H1 (cell line): ENCODE measurements at regions not wholly inside any gene's neighbourhood (a gene's known extent, or its start where the extent isn't known, plus 50 kb on each side); places are given as distances from the start of the nearest gene placed in this dataset.

Source experiments
- CTCF ChIA-PET: fragments of 300-600 bp; sonication (Branson Sonifier 250); formaldehyde crosslinking; loops from one replicate; lab custom pipeline; 2021; ENCODE audit not compliant: partially characterized antibody; lab: Charles Lee
- POLR2A ChIA-PET: fragments of 300-600 bp; sonication (Branson Sonifier 250); formaldehyde crosslinking; loops from one replicate; lab custom pipeline; 2021; ENCODE audit warnings: inconsistent platforms; ENCODE audit not compliant: partially characterized antibody; lab: Charles Lee
- DNase-seq, 2 experiments: peaks; one replicate each; pipeline versions ENCODE4 v3.0.0 to v3.0.0-alpha.2; 2010 to 2022; ENCODE audit warnings: low spot score in 2 of 2, low read depth in 1 of 2, mixed read lengths in 1 of 2
- FAIRE-seq: peaks from 2 replicates; lab custom pipeline; 2011; peaks lifted over from hg19 to GRCh38; lab: Jason Lieb, UNC
- H2AFZ ChIP-seq: 2 replicates; pipeline ENCODE4 v1.8.1; 2012; ENCODE audit warnings: low read length, inconsistent platforms
- H2AK5ac ChIP-seq: 2 replicates; pipeline ENCODE4 v1.6.1; 2013; ENCODE audit warnings: low read depth, low read length
- H2BK120ac ChIP-seq: replicated peaks from 2 replicates; pipeline ENCODE3; 2013; ENCODE audit warnings: low read depth, low read length, inconsistent platforms
- H2BK12ac ChIP-seq: 2 replicates; pipeline ENCODE4 v1.6.1; 2013; ENCODE audit warnings: low read depth, low read length
- H2BK15ac ChIP-seq: 2 replicates; pipeline ENCODE4 v1.6.1; 2013; ENCODE audit warnings: low read length
- H2BK20ac ChIP-seq: 2 replicates; pipeline ENCODE4 v1.6.1; 2013; ENCODE audit warnings: low read length
- H2BK5ac ChIP-seq: 2 replicates; pipeline ENCODE4 v1.6.1; 2013; ENCODE audit warnings: low read depth, low read length
- H3K14ac ChIP-seq: 2 replicates; pipeline ENCODE4 v1.6.1; 2013; ENCODE audit warnings: inconsistent platforms; ENCODE audit not compliant: insufficient read length
- H3K18ac ChIP-seq: 2 replicates; pipeline ENCODE4 v1.6.1; 2013; ENCODE audit warnings: low read length; ENCODE audit errors: extremely low read depth
- H3K23ac ChIP-seq: 2 replicates; pipeline ENCODE4 v1.6.1; 2013; ENCODE audit warnings: inconsistent platforms; ENCODE audit not compliant: insufficient read length
- H3K23me2 ChIP-seq: 2 replicates; pipeline ENCODE4 v1.6.1; 2013; ENCODE audit warnings: low read depth, low read length
- H3K27ac ChIP-seq: 2 replicates; pipeline ENCODE4 v1.6.1; 2011; ENCODE audit warnings: low read depth, low read length, inconsistent platforms
- H3K27me3 ChIP-seq, 4 experiments: replicated peaks in 1 of 4; 1 replicate in 1 of 4; 2 replicates in 3 of 4; pipeline versions ENCODE4 v1.6.1 to v1.8.1; 2011 to 2013; ENCODE audit warnings: low read length in 3 of 4, mild to moderate bottlenecking in 3 of 4, inconsistent platforms in 2 of 4, mixed read lengths in 2 of 4, moderate library complexity in 1 of 4; ENCODE audit not compliant: control insufficient read depth in 3 of 4, insufficient read depth in 3 of 4; ENCODE audit errors: extremely low read depth in 1 of 4
- H3K36me3 ChIP-seq, 4 experiments: 2 replicates each; pipeline versions ENCODE4 v1.6.1 to v1.8.1; 2011 to 2013; ENCODE audit warnings: mild to moderate bottlenecking in 4 of 4, low read length in 3 of 4, moderate library complexity in 2 of 4, control low read depth in 1 of 4, inconsistent platforms in 1 of 4; ENCODE audit not compliant: insufficient read depth in 4 of 4, control insufficient read depth in 2 of 4
- H3K4ac ChIP-seq: replicated peaks from 2 replicates; pipeline ENCODE3; 2013; ENCODE audit warnings: low read length, low read depth, mixed read lengths, inconsistent platforms; ENCODE audit not compliant: insufficient read length
- H3K4me1 ChIP-seq, 4 experiments: replicated peaks in 1 of 4; 1 replicate in 1 of 4; 2 replicates in 3 of 4; pipeline versions ENCODE4 v1.6.1 to v1.8.1; 2011 to 2013; ENCODE audit warnings: low read length in 3 of 4, inconsistent platforms in 2 of 4, mixed read lengths in 1 of 4; ENCODE audit not compliant: insufficient read depth in 4 of 4, control insufficient read depth in 3 of 4
- H3K4me2 ChIP-seq, 2 experiments: 2 replicates each; pipeline versions ENCODE4 v1.6.1 to v1.8.1; 2011 to 2013; ENCODE audit warnings: low read depth in 2 of 2, low read length in 2 of 2, control low read depth in 1 of 2, inconsistent platforms in 1 of 2, mild to moderate bottlenecking in 1 of 2; ENCODE audit not compliant: insufficient read depth in 1 of 2
- H3K4me3 ChIP-seq, 4 experiments: fragments of 200-600, 300-600 bp in 1 of 4; sonication (generic), shearing (Covaris generic), sonication (Bioruptor Twin) in 1 of 4; 2 replicates each; pipeline versions ENCODE4 v1.5.1 to v1.8.1; 2011 to 2016; ENCODE audit warnings: low read length in 4 of 4, low read depth in 3 of 4, control low read depth in 2 of 4, inconsistent platforms in 2 of 4, mild to moderate bottlenecking in 2 of 4, mixed read lengths in 1 of 4, moderate library complexity in 1 of 4; ENCODE audit not compliant: insufficient read depth in 2 of 4; ENCODE audit errors: extremely low read depth in 1 of 4
- H3K56ac ChIP-seq: replicated peaks from 2 replicates; pipeline ENCODE3; 2013; ENCODE audit warnings: low read depth, mild to moderate bottlenecking, mixed read lengths, low read length, inconsistent platforms; ENCODE audit not compliant: insufficient read length
- H3K79me1 ChIP-seq: 2 replicates; pipeline ENCODE4 v1.6.1; 2013; ENCODE audit warnings: low read depth, low read length, control low read depth
- H3K79me2 ChIP-seq, 2 experiments: 2 replicates each; pipeline versions ENCODE4 v1.6.1 to v1.8.1; 2012 to 2013; ENCODE audit warnings: low read length in 2 of 2, mild to moderate bottlenecking in 2 of 2, inconsistent platforms in 1 of 2; ENCODE audit not compliant: insufficient read depth in 2 of 2, control insufficient read depth in 1 of 2
- H3K9ac ChIP-seq, 4 experiments: replicated peaks in 1 of 4; 1 replicate in 1 of 4; 2 replicates in 3 of 4; pipeline versions ENCODE4 v1.6.1 to v1.8.1; 2011 to 2013; ENCODE audit warnings: low read depth in 3 of 4, low read length in 3 of 4, control low read depth in 2 of 4, mild to moderate bottlenecking in 2 of 4, moderate library complexity in 2 of 4, inconsistent platforms in 1 of 4; ENCODE audit errors: extremely low read depth in 1 of 4
- H3K9me3 ChIP-seq, 2 experiments: 2 replicates each; pipeline versions ENCODE4 v1.6.1 to v1.8.1; 2012 to 2013; ENCODE audit warnings: mild to moderate bottlenecking in 2 of 2, moderate library complexity in 2 of 2, control low read depth in 1 of 2, inconsistent platforms in 1 of 2, low read depth in 1 of 2, low read length in 1 of 2, mixed read lengths in 1 of 2; ENCODE audit not compliant: insufficient read depth in 2 of 2
- H4K20me1 ChIP-seq, 2 experiments: replicated peaks in 1 of 2; 2 replicates each; pipeline versions ENCODE3 to v1.8.1; 2011 to 2013; ENCODE audit warnings: inconsistent platforms in 2 of 2, low read length in 2 of 2, mild to moderate bottlenecking in 1 of 2; ENCODE audit not compliant: insufficient read depth in 2 of 2, control insufficient read depth in 1 of 2
- H4K5ac ChIP-seq: 2 replicates; pipeline ENCODE4 v1.6.1; 2013; ENCODE audit warnings: low read length, low read depth, mixed read lengths, inconsistent platforms; ENCODE audit not compliant: insufficient read length
- H4K8ac ChIP-seq: 2 replicates; pipeline ENCODE4 v1.8.0; 2013; ENCODE audit warnings: mild to moderate bottlenecking, moderate library complexity, low read length, inconsistent platforms; ENCODE audit not compliant: insufficient read depth; ENCODE audit errors: extremely low read depth
- H4K91ac ChIP-seq: replicated peaks from 2 replicates; pipeline ENCODE3; 2013; ENCODE audit warnings: low read length, mixed read lengths, inconsistent platforms; ENCODE audit not compliant: insufficient read length
- CBX8 ChIP-seq: fragments of 300-800, 300-1000 bp; sonication (generic); IDR thresholded peaks from 2 replicates; pipeline ENCODE4 v1.7.1; 2016; ENCODE audit warnings: low read depth, low read length, borderline replicate concordance
- EGR1 ChIP-seq: IDR thresholded peaks from 2 replicates; pipeline ENCODE4 v1.6.1; 2011; ENCODE audit warnings: low read depth, low read length, borderline replicate concordance
- GTF2F1 ChIP-seq: IDR thresholded peaks from 2 replicates; pipeline ENCODE4 v1.6.1; 2012; ENCODE audit warnings: low read depth, low read length, improper control_type of control experiment, borderline replicate concordance
- NRF1 ChIP-seq: IDR thresholded peaks from 2 replicates; pipeline ENCODE4 v1.6.1; 2011; ENCODE audit warnings: mild to moderate bottlenecking, low read depth, low read length, improper control_type of control experiment
- POLR2A ChIP-seq, 2 experiments: IDR thresholded peaks; 1 replicate in 1 of 2; 2 replicates in 1 of 2; pipeline ENCODE4 v1.6.1; 2011; ENCODE audit warnings: low read depth in 2 of 2, low read length in 2 of 2, mild to moderate bottlenecking in 2 of 2; ENCODE audit errors: control extremely low read depth in 1 of 2
- RFX5 ChIP-seq: IDR thresholded peaks from 2 replicates; pipeline ENCODE4 v1.6.1; 2011; ENCODE audit warnings: low read depth, low read length, improper control_type of control experiment, borderline replicate concordance
- RNF2 ChIP-seq: fragments of 200-900, 300-1000 bp; sonication (generic); IDR thresholded peaks from 2 replicates; pipeline ENCODE4 v1.7.1; 2016; ENCODE audit warnings: borderline replicate concordance, low read depth, mild to moderate bottlenecking, antibody characterized with exemption, low read length; ENCODE audit not compliant: poor library complexity, severe bottlenecking; ENCODE audit errors: missing control alignments
- SAP30 ChIP-seq: fragments of 300-600 bp; sonication (generic); IDR thresholded peaks from 2 replicates; pipeline ENCODE4 v1.7.1; 2012; ENCODE audit warnings: low read length, moderate library complexity, mild to moderate bottlenecking, inconsistent platforms; ENCODE audit not compliant: insufficient read depth, insufficient replicate concordance
- SIX5 ChIP-seq: IDR thresholded peaks from 2 replicates; pipeline ENCODE4 v1.6.1; 2011; ENCODE audit warnings: mild to moderate bottlenecking, low read depth, low read length
- SP1 ChIP-seq: IDR thresholded peaks from 2 replicates; pipeline ENCODE4 v1.6.1; 2011; ENCODE audit warnings: low read depth, low read length
- SRF ChIP-seq: IDR thresholded peaks from 2 replicates; pipeline ENCODE4 v1.6.1; 2011; ENCODE audit warnings: mild to moderate bottlenecking, low read depth, low read length, moderate library complexity
- TAF7 ChIP-seq: optimal IDR thresholded peaks from 2 replicates; pipeline ENCODE3; 2011; ENCODE audit warnings: low read depth, mild to moderate bottlenecking, inconsistent platforms, low read length, moderate library complexity, borderline replicate concordance
- TCF12 ChIP-seq: IDR thresholded peaks from 2 replicates; pipeline ENCODE4 v1.6.1; 2011; ENCODE audit warnings: low read depth, mild to moderate bottlenecking, low read length
- USF2 ChIP-seq: IDR thresholded peaks from 2 replicates; pipeline ENCODE4 v1.6.1; 2011; ENCODE audit warnings: low read length, improper control_type of control experiment
- ZNF274 ChIP-seq: IDR thresholded peaks from 2 replicates; pipeline ENCODE4 v1.7.0; 2012; ENCODE audit warnings: low read length, borderline replicate concordance; ENCODE audit errors: extremely low read depth
- WGBS, 2 experiments: shearing (Covaris generic) in 1 of 2; methylation state at CpG; one replicate each; pipeline versions ENCODE4 v1.1.6 to v1.1.7; 2013 to 2015; ENCODE audit warnings: low lambda C conversion rate in 2 of 2, mixed read lengths in 2 of 2, inconsistent platforms in 1 of 2, low coverage in 1 of 2, missing lambda C conversion rate in 1 of 2; ENCODE audit not compliant: insufficient replicate concordance in 2 of 2, insufficient coverage in 1 of 2, insufficient read length in 1 of 2; ENCODE audit errors: extremely low coverage in 1 of 2, missing lambda C conversion rate in 1 of 2; 5-methylcytosine and 5-hydroxymethylcytosine counted together

GRCh38 chr4:96543346-96543745 lies 703.5 kb downstream of the PDHA2 start:
- CTCF ChIA-PET, result no interaction called here
- H2BK120ac ChIP-seq, result no peak overlapping the region
- no peak overlapping the region for H2AFZ ChIP-seq
- FAIRE-seq (no peak), DNase-seq (no peak)
- no peaks in the 10 kb centered on the region for H4K20me1 ChIP-seq
- H3K4ac ChIP-seq, result no peak overlapping the region
- no peak overlapping the region for H2AK5ac ChIP-seq
- H3K9me3 ChIP-seq, result no peaks in the 10 kb centered on the region
- no peak overlapping the region for H3K4me2 ChIP-seq
- H3K36me3 ChIP-seq, result no peaks in the 10 kb centered on the region
- H2BK15ac ChIP-seq, result no peak overlapping the region
- no peak overlapping the region for H3K9ac ChIP-seq
- no peak overlapping the region for H2BK12ac ChIP-seq
- no peaks in the 10 kb centered on the region for H3K79me2 ChIP-seq
- H3K56ac ChIP-seq, result no peak overlapping the region
- no peak overlapping the region for H2BK20ac ChIP-seq
- H3K23ac ChIP-seq, result no peak overlapping the region
- H3K79me1 ChIP-seq, result no peaks in the 10 kb centered on the region
- no peak overlapping the region for H4K91ac ChIP-seq
- POLR2A ChIA-PET, result no interaction called here
- no peak overlapping the region for H3K14ac ChIP-seq
- H3K4me3 ChIP-seq, result no peak overlapping the region
- no peaks in the 10 kb centered on the region for H3K27me3 ChIP-seq
- H3K18ac ChIP-seq, result no peak overlapping the region
- no peaks in the 10 kb centered on the region for H3K23me2 ChIP-seq
- H4K5ac ChIP-seq, result no peak overlapping the region
- H2BK5ac ChIP-seq, result no peak overlapping the region
- WGBS, 2 experiments, result 92% methylated on average over 2 of the region's 2 CpGs; no CpG with 5 or more reads in 1 of the 2 experiments
- no peak overlapping the region for H4K8ac ChIP-seq
- H3K27ac ChIP-seq, result no peak overlapping the region
- H3K4me1 ChIP-seq, result no peaks in the 10 kb centered on the region
- TF ChIP-seq CBX8 (no peak), USF2 (no peak), POLR2A (IDR thresholded peaks at IDR 0.05; ENCODE audit: control extremely low read depth in 1 of 2, low read depth in 2 of 2, low read length in 2 of 2) (no peak), SIX5 (no peak), RFX5 (no peak), SP1 (no peak), TCF12 (no peak), TAF7 (no peak), SAP30 (no peak), SRF (no peak), ZNF274 (no peak), EGR1 (no peak), NRF1 (no peak), GTF2F1 (no peak), RNF2 (no peak)
